ENCODE measurements at regions not wholly inside any gene's neighbourhood (a gene's known extent, or its start where the extent isn't known, plus 50 kb on each side); places are given as distances from the start of the nearest gene placed in this dataset.

DNA sequence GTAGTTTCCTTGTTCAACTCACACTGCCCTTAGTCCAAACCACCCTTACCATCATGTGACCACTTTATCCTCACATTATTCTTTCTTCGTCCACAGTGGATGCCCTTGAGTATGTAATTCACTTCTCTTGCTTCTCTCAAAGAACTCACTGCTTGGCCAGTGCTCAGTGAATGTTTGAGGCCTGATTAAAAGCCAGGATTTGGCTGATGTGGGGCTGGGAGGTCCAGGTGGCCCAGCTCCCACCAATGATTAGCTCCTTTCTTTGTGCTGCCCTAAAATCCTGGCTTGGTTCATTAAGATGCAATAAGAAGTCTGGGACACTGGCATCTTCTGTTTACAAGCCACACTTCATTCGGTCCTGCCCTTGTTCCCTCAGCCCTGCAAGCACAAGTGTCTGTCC, 97.8 kb upstream of the CELF4 start:
- no peak for DNase-seq

DNA sequence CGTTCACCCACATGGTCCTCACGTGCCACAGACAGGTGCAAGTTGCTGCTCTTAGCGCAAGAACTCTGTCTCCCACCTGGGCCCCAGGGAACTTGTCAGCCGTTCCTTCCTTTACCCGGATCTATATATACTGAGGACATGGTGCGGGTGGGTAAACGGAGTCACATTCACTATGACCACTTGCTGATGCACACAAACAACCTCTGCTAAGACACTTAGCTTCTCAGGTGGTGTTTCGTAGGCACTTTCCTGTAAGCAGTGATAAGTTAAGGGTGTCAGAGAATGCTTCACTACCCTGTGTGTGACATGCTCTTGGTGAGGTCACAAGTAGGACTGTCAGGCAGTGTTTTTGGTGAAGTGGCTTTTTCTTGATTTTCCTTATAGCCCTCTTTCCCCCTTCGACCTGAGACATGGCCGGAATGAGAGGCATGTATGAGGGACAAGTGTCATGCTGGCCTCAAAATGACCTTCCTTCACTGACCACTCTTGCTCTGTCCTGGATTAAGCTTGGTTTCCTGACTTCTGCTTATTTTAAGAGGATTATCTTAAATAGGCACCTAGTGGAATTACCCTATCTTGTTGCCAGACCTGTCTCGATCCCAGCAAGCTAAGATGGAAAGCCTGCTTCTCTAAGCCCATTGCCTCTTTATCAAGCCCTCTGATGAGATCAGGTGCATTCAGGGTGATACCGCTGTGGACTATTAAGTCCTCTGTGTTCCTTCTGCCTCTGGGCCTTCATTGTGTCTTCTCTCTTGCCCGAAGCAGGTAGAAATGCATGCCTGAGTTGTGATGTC, 97.1 kb upstream of the CELF4 start:
- no peak for DNase-seq

DNA sequence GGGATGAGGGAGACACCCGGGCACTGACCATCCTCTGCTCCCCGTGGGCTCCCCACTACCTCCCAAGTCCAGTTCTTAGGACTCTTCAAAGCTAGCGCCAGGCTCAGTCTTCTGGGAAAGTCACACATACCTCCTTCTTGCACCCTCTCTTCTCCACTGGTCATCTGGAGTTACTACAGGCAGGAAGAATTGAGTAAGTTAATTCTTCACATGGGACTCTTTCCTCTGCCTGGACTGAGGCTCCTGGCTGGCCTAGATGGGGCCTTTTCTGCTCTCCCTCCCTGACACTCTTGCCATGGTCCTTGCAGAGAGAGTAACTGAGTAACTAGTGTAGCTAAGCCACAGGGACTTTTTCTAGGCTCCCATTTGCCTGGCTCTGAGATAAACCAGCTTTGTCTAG, 96.5 kb upstream of the CELF4 start:
- DNase-seq, result no peak

DNA sequence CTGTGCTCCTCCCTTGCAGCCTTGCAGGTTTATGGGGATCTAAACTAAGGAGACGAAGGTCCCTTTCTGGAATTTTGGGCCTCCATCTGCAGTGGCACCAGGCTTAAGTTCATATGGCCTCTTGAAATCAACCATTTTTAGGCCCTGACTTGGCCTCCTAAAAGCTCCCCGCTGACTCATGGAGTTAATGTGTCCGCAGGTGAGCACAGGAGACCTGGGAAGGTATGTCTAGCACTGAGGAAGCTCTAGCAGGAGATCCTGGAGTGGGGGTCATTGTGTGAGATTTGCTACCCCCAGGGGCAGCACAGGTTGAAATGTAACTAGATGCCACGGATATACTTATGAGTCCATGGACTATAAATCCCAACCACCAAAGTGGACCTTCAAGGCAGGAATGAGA, 95.9 kb upstream of the CELF4 start:
- no peak for DNase-seq

DNA sequence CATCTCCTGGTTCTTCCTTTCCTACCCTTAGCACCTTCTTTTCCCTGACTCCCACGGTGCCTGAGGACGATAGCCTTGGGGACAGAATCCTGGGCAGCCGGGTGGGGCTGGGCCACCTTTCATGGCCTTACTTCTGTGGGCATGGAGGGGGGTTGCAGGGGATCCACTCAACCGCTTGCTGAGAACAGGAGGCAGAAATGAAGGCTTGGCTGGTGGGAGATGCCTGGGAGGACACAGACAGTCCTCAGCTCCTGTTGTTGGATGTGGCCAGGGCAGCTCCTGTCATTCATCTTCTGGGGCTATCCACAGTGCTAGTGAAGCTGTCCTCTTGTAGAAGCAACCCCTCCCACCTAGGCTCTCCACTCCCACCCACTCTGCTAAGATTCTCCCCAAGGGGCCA, 95.5 kb upstream of the CELF4 start:
- no peak for DNase-seq

DNA sequence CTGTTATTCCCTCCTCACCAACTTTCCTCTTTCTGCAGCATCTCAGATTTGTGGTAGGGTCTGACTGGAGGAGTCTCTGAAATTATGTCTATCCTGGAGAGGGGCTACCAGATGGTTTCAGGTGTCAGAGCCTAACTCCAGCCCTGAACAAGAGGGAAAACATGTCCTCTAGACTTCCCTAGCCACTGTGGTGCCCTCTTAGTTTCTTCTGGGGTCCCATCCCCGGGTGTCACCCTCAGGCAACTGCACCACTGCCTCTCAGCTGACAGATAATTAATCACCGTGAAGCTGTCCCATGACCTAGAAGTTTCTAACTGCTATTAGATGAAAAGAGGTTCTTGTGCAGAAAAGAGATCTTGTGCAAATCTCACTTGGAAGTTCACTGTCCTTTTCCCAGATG, 95.1 kb upstream of the CELF4 start:
- DNase-seq, result no peak

DNA sequence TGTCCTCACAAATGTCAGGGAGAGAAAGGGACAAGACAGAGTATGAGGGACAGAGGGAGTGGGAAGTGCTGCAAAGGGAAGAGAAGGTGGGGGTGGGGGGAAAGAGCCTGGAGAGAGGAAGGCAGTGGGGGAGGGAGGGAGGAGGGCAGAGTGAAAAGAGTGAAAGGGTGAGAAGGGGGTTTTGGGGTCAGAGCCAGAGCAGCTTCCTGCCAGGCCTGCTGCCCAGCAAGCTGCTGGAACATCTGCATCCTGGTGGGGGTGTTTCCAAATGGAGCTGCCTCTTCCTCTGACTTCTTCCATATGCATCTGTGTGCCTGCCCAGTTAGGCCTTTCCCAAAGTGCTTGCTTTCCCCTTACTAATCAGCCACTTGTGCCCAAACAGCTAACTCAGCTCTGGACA, 94.3 kb upstream of the CELF4 start:
- DNase-seq, result no peak

DNA sequence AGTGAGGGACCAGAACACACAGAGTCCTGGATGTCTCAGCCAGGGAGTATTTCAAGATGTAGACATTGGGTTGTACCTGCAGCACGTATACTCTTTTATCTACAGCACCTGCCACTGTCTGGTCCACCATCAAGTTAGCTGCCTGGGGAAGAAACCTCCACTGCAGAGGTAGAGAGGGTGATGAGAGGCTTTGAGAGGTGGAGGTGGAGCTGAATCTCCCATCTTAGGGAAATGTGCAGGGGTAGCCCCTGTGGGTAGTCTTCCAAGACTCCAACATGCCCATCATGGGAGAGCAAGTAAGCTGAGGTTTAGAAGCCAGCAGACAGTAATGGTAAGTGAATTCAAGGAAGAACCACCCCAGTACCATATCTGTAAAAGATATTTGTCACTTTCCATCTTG, 93.3 kb upstream of the CELF4 start:
- no peak for DNase-seq

DNA sequence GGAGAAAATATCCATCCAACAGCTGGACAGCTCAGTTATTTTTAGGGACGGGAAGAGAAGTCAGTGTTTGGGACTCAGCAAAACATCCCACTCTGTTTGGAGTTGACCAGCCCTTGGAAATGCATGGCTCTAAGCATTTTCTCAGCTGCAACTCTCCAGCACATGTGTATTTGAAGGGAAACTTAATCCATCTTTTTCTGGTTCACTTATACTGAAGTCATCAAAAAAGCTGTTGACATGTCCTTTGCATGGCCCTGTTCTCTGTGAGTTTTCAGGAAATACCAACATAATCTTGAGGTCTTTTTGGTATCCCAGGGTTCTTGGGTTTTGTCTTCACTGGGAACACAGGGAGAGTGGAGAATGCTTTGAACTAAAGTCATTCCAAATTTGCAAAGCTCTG, 91.9 kb upstream of the CELF4 start:
- no peak for DNase-seq

DNA sequence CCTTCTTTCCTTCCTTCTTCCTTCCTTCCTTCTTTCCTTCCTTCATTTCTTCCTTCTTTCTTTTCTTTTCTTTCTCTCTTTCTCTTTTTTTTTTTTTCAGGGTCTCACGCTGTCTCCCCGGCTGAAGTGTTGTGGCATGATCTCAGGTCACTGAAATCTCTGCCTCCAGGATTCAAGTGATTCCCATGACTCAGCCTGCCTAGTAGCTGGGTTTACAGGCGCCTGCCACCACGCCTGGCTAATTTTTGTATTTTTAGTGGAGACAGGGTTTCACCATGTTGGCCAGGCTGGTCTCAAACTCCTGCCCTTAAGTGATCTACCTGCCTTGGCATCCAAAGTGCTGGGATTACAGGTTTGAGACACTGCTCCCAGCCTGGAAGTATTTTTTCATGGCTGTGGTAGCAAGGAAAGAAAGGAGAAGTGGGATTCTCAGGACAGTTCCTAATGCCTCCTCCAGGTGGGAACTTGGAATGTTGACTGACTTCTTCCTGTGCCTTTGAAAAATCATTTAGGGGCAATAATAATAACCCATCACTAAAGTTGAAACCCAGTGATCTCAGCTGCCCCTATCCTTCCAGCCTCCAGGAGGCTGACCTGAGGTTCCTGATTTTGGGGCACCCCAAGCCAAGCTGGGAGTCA, 89.3 kb upstream of the CELF4 start:
- no peak for DNase-seq

DNA sequence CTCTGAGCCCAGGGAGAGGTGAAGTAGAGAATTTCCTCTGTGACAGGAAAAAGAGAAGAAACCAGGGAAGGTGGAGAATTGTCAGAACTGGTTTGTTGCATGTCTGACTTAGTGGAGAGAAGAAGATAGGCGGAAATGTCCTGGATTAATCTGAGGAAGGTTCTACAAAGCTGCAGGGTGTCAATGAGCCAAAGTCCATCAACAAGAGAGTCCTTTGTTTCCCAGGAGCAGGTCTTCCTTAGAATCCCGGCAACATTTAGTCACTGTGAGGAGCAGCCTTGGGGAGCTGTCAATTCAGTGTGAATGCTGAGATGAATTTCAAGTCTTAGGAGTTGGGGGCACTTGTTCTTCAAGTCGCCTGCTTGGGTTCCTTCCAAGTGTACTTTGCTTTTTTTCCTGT, 88.4 kb upstream of the CELF4 start:
- no peak for DNase-seq

DNA sequence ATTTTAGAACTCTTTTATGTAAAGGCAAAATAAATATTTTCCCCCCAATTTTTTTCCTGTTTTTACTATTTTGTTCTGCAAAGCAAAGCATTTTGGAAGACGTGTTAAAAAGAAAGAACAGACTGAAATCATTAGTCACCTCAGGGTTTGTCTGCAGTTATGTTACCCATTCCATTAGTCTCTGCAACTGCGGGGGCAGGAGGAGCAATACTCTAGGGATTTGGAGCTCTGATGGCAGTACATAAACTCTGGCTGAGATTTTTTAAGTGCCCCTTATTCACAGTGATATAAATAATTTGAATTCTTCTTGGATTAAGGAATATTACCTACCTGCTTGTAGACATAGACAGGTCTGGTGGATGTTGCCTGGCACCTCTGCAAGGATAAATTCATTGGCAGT, 88.0 kb upstream of the CELF4 start:
- DNase-seq, result no peak

DNA sequence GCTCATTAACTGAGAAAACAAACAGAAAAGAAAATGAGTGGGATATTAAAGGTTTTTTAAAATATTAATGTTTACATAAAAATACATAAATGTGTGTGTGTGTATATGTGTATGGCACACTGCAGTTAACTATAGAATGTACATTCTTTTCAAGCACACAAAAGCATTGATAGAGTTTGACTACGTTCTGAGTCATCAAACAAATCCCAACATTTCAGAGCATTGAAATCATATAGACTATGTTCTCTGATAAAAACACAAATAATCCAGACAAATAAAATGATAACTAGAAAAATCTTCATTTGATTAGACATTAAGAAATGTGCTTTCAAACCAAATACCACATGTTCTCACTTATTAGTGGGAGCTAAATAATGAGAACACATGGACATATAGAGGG, 84.3 kb upstream of the CELF4 start:
- DNase-seq, result no peak

DNA sequence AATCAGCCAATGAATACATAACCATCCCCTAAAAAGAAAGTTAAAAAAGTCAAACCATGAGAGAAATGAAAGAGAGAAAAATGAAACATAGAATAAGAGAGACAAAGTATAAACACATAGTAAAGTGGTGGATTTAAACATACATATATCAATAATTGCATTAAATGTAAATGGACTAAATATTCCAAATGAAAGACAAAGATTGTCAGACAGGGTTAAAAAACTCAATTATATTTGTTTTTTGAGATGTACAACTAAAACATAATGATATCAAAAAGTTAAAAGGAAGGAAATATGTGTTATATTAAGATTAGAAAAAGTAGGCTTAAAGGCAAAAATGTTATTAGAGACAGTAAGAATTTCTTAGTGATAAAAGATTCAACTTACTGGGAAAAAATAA, 83.8 kb upstream of the CELF4 start:
- no peak for DNase-seq

DNA sequence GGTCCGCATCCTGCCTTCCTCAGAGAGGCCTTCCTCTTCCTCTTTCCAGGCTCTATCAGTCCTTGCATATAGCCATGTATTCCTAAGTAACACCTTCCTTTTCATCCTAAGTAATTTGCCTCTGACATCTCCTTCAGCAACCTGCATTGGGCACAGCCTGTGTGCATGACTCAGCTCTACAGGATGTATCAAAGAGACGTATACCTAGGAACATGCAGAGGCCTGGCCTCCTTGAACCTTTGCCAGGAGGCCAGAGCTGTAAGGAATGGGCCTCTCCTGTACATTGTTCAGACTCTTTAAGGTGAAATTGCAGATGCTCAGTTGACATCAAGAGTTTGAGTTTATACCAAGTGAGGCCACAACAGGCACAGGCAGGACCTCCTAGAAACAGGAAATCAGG, 76.0 kb upstream of the CELF4 start:
- DNase-seq, result no peak

DNA sequence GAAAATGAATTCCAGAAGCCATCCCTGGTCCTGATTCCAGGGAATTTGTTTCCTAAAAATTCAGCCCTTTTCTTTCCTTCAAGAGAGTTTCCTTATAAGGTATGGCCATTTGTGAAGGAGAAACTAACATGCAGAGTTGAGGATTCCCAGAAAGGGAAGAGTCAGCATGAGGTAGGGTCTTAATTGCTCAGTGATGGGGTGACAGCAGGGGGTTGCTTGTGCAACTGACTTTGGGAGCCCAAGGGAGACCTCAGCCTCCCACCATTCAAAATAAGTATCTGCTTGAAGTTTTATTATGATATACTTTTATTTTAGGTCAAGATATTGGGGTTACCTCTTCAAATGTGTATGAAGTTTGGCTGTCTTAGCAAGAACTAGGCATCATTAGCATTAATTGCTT, 74.9 kb upstream of the CELF4 start:
- no peak for DNase-seq

DNA sequence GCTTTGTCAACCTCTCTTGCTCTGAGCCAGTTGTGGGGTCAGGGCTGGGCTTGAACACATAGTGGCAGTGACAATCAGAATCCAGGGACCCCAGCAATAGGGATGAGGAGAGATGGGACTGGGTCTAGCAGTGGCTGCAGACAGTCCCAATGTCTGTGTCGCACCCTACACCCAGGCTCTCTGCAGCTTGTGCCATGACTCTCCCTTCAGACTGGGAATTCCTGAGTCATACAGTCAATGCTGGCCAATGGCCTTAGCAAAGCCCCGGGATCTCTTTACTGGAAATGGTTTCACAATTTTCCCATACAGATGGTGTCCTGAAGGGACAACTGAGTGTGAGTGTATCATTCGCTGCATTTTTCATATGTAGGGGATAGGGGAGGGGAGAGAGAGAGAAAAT, 74.2 kb upstream of the CELF4 start:
- DNase-seq, result no peak

DNA sequence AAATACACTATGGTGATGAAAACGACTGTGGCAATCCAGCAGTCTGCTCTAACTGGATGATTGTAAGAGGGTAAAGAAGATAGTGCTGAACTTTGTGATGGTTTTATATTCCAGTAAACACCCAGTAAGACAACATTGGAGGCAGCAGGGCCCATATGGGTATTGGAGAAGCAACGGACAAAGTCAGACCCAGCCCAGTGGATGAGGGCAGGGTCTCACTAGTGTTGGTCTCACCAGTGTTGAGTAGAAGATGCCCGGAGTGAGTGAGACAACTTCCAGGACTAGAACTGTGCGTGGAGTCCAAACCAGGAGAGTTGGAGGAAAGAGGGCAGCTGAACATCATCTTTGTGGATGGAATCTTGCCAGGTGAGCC, 71.9 kb upstream of the CELF4 start:
- DNase-seq, result no peak

DNA sequence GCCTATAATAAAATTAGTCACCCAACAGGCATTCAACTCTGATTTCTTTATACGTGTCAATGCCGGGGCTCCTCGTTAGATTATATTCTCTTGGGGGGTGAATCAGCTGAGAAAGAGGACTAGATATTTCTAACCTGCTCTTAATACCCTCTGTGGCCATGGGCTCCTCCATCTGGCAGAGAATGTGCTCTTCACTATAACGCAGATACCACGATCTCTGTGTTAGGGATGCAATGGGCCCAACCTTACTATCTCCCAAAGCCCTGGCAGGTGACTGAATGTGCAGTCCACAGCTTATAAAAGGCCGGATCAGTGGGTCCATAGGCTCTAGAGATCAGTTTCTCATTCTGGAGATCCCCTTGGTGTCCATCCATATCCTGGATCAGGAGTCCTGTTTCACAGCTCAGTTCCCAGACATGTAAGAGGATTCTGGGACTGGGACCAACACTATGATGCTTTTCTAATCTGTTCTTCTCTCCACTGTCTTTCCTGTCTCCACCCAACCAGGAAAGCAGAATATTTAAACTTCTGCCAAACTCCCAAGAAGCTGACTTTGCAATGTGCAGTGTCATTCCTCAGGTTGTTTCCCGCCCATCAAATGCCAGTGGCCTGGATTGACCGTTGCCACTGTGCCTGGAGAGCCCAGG, 71.4 kb upstream of the CELF4 start:
- DNase-seq, result no peak

DNA sequence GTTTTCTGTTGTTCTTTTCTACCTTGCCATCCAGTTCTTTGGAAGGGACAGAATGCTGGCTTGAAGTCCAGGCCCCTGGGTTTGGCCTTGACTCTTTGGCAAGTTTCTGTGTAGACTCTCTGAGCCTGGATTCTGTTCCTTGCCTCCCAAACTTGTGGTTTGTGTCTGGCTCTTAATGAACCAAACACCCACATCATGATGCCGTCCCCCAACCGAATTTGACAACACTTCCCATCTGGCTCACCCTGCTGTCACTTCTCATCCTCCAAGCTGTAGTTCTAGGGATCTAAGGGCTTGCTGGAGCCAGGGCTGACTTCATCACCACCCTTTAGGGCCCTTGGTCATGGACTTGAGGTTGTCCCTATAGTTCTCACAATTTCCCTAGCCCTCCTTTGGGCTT, 68.9 kb upstream of the CELF4 start:
- DNase-seq, result no peak

DNA sequence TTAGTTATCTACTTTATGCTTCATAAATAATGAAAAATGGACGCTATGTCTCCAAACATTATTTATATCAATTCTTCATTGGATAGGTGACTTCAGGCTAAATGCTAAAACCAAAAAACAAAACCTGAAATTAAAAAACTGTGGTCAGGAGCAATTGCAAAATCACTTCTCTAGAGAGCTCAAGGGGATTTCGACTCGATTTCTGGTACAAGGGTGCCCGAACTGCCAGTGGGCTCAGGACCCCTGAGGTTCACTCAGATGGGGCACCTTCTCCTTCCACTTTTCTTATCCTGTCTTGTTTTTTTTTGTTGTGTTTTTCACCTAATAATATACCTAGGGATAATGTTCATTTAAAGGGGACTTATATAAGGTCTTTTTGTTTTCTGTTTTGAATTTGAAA, 65.8 kb upstream of the CELF4 start:
- no peak for DNase-seq

DNA sequence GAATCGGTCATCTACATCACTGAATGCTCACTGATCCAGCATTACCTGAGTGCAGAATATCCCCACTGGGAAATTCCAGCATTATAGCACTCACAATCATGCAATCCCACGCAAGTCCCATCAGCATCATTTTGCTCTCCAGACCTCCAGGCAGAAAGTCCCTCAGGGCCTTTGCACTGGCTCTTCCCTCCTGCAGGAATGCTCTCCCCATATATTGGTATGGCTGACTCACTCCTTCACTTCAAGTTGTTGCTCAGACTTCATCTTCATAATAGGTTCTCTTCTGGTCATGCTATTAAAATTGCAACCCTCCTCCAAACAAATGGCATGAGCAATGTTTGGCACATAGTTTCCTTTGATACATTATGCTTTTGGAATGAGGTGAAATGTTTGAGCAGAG, 64.7 kb upstream of the CELF4 start:
- no peak for DNase-seq

DNA sequence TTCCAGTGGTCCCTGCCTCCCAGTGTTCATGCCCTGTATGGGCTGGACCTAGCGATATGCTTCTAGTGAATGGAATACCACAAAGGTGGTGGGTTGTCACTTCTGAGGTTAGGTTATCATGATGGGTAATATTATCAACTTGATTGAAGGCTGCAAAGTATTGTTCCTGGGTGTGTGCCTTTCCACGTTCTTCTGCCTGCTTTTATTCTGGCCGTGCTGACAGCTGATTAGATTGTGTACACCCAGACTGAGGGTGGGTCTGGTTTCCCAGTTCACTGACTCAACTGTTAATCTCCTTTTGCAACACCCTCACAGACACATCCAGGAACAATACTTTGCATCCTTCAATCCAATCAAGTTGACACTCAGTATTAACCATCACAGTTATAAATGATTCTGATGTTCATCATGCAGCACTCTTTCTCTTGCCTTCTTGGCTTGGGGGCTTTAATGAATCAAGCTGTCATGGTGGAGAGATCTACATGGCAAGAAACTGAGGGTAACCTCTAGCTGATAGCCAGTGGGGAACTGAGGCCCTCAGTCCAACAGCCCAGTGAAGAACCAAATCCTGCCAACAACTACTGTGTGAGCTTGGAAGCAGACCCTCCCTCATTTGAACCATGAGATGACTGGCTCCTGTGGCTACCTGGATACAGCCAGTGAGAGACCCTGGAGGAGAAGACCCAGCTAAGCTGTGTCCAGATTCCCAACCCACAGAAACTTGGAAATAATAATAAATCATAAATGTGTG, 63.0 kb upstream of the CELF4 start:
- no peak for DNase-seq

DNA sequence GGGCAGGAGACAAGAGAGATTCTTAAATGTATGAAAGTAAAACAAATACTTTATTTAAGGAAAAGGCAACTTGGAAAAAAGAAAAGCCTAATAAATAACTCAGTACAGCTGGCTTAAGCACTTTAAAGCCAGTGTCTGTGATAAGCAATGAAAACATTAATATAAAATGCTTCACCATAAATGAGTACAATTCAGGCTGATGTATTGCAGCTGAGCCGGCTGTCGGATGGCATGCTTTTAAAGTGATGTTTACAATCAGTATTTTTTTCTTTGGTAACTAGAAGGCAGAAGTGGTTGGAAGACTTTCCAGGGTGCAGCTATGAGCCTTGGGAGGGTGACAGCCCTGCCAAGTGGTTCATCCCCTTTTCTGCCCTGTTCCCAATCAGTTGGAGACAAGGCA, 58.7 kb upstream of the CELF4 start:
- DNase-seq, result no peak

Data from hematopoietic multipotent progenitor cell treated with erythropoietin and hydrocortisone succinate and interleukin-3 and kit ligand, for 6 days (in vitro differentiated cells).